H9 (cell line): ENCODE measurements at regions not wholly inside any gene's neighbourhood (a gene's known extent, or its start where the extent isn't known, plus 50 kb on each side); places are given as distances from the start of the nearest gene placed in this dataset.

Source experiments
- DNase-seq: peaks from one replicate; pipeline ENCODE4 v3.0.0-alpha.2; 2017
- H2AFZ ChIP-seq: one replicate; pipeline ENCODE4 v1.6.1; 2013; ENCODE audit warnings: mild to moderate bottlenecking, low read length, control low read depth, moderate library complexity
- H2AK5ac ChIP-seq: 2 replicates; pipeline ENCODE4 v1.6.1; 2013; ENCODE audit warnings: low read length, control low read depth, mixed read lengths; ENCODE audit not compliant: insufficient read length
- H2BK120ac ChIP-seq: one replicate; pipeline ENCODE4 v1.6.1; 2013; ENCODE audit warnings: low read depth, mild to moderate bottlenecking, low read length, control low read depth, inconsistent platforms; ENCODE audit not compliant: poor library complexity, severe bottlenecking
- H2BK12ac ChIP-seq: 2 replicates; pipeline ENCODE4 v1.6.1; 2013; ENCODE audit warnings: low read length, control low read depth, mixed read lengths, low read depth; ENCODE audit not compliant: insufficient read length
- H2BK15ac ChIP-seq: 2 replicates; pipeline ENCODE4 v1.6.1; 2013; ENCODE audit warnings: low read depth, low read length, control low read depth
- H2BK20ac ChIP-seq: one replicate; pipeline ENCODE4 v1.6.1; 2013; ENCODE audit warnings: low read depth, mild to moderate bottlenecking, low read length, control low read depth, inconsistent platforms; ENCODE audit not compliant: poor library complexity, severe bottlenecking
- H2BK5ac ChIP-seq: 2 replicates; pipeline ENCODE4 v1.6.1; 2013; ENCODE audit warnings: low read length, control low read depth, mixed read lengths; ENCODE audit not compliant: insufficient read length
- H3K14ac ChIP-seq: 2 replicates; pipeline ENCODE4 v1.6.1; 2013; ENCODE audit warnings: low read length, control low read depth; ENCODE audit not compliant: insufficient read depth
- H3K18ac ChIP-seq: 2 replicates; pipeline ENCODE4 v1.6.1; 2013; ENCODE audit warnings: low read depth, mild to moderate bottlenecking, mixed read lengths, low read length, control low read depth; ENCODE audit not compliant: insufficient read length
- H3K23ac ChIP-seq: 2 replicates; pipeline ENCODE4 v1.6.1; 2013; ENCODE audit warnings: low read length, control low read depth, mixed read lengths, low read depth; ENCODE audit not compliant: insufficient read length
- H3K23me2 ChIP-seq: 2 replicates; pipeline ENCODE4 v1.6.1; 2013; ENCODE audit warnings: low read depth, mild to moderate bottlenecking, mixed read lengths, low read length, control low read depth; ENCODE audit not compliant: insufficient read length, poor library complexity, severe bottlenecking
- H3K27ac ChIP-seq: 2 replicates; pipeline ENCODE4 v1.5.1; 2013; ENCODE audit warnings: low read length, control low read depth, mixed read lengths, low read depth; ENCODE audit not compliant: insufficient read length
- H3K27me3 ChIP-seq: 2 replicates; pipeline ENCODE4 v1.6.1; 2013; ENCODE audit warnings: low read length, control low read depth, inconsistent platforms; ENCODE audit not compliant: insufficient read depth
- H3K4ac ChIP-seq: 2 replicates; pipeline ENCODE4 v1.6.1; 2013; ENCODE audit warnings: low read depth, mild to moderate bottlenecking, control low read depth, inconsistent platforms, low read length, moderate library complexity
- H3K4me1 ChIP-seq: 2 replicates; pipeline ENCODE4 v1.6.1; 2013; ENCODE audit warnings: low read length, control low read depth, inconsistent platforms; ENCODE audit not compliant: insufficient read depth
- H3K4me2 ChIP-seq: 2 replicates; pipeline ENCODE4 v1.6.1; 2013; ENCODE audit warnings: low read length, control low read depth, mixed read lengths; ENCODE audit not compliant: insufficient read length, insufficient read depth
- H3K56ac ChIP-seq: 2 replicates; pipeline ENCODE4 v1.6.1; 2013; ENCODE audit warnings: low read depth, mild to moderate bottlenecking, mixed read lengths, low read length, control low read depth; ENCODE audit not compliant: insufficient read length
- H3K79me1 ChIP-seq: 2 replicates; pipeline ENCODE4 v1.6.1; 2013; ENCODE audit warnings: low read depth, mild to moderate bottlenecking, moderate library complexity, low read length, control low read depth, inconsistent platforms; ENCODE audit not compliant: insufficient read depth, poor library complexity, severe bottlenecking
- H3K79me2 ChIP-seq: 2 replicates; pipeline ENCODE4 v1.6.1; 2013; ENCODE audit warnings: low read length, control low read depth, inconsistent platforms; ENCODE audit not compliant: insufficient read depth
- H3K9ac ChIP-seq: 2 replicates; pipeline ENCODE4 v1.6.1; 2013; ENCODE audit warnings: low read length, control low read depth, mixed read lengths; ENCODE audit not compliant: insufficient read length; ENCODE audit errors: extremely low read depth
- H3K9me3 ChIP-seq: one replicate; pipeline ENCODE4 v1.6.1; 2013; ENCODE audit warnings: low read depth, low read length, inconsistent platforms; ENCODE audit not compliant: control insufficient read depth
- H3T11ph ChIP-seq: one replicate; pipeline ENCODE4 v1.6.1; 2013; ENCODE audit warnings: mild to moderate bottlenecking, low read length, control low read depth, inconsistent platforms
- H4K20me1 ChIP-seq: one replicate; pipeline ENCODE4 v1.6.1; 2013; ENCODE audit not compliant: control insufficient read depth, insufficient read length, insufficient read depth
- H4K5ac ChIP-seq: 2 replicates; pipeline ENCODE4 v1.6.1; 2013; ENCODE audit warnings: low read depth, mild to moderate bottlenecking, mixed read lengths, low read length, control low read depth; ENCODE audit not compliant: insufficient read length
- H4K8ac ChIP-seq: replicated peaks from 2 replicates; pipeline ENCODE4 v1.6.1; 2013; ENCODE audit warnings: low read length, control low read depth, mixed read lengths, low read depth; ENCODE audit not compliant: insufficient read length
- H4K91ac ChIP-seq: 2 replicates; pipeline ENCODE4 v1.6.1; 2013; ENCODE audit warnings: low read depth, mild to moderate bottlenecking, moderate library complexity, mixed read lengths, low read length, control low read depth; ENCODE audit not compliant: insufficient read length
- H3K27ac Mint-ChIP-seq, 3 experiments: 2 replicates in 2 of 3; 3 replicates in 1 of 3; pipeline ENCODE4 v1.8.0; 2020 to 2021; ENCODE audit warnings: mixed read lengths in 3 of 3, mild to moderate bottlenecking in 1 of 3, moderate library complexity in 1 of 3
- H3K27me3 Mint-ChIP-seq: 2 replicates; pipeline ENCODE4 v1.8.0; 2021; ENCODE audit warnings: low read depth, mild to moderate bottlenecking, moderate library complexity, mixed read lengths
- H3K36me3 Mint-ChIP-seq, 3 experiments: 2 replicates in 2 of 3; 3 replicates in 1 of 3; pipeline ENCODE4 v1.8.0; 2020 to 2021; ENCODE audit warnings: low read depth in 3 of 3, mixed read lengths in 3 of 3; ENCODE audit not compliant: insufficient read depth in 1 of 3
- H3K4me1 Mint-ChIP-seq, 2 experiments: 2 replicates each; pipeline ENCODE4 v1.8.0; 2020; ENCODE audit warnings: mixed read lengths in 2 of 2
- H3K4me3 Mint-ChIP-seq, 2 experiments: 2 replicates in 1 of 2; 3 replicates in 1 of 2; pipeline ENCODE4 v1.8.0; 2020 to 2021; ENCODE audit warnings: mild to moderate bottlenecking in 2 of 2, mixed read lengths in 2 of 2, moderate library complexity in 1 of 2
- H3K9me3 Mint-ChIP-seq, 2 experiments: 2 replicates in 1 of 2; 3 replicates in 1 of 2; pipeline ENCODE4 v1.8.0; 2020; ENCODE audit warnings: mild to moderate bottlenecking in 2 of 2, mixed read lengths in 2 of 2, moderate library complexity in 1 of 2
- CTCF ChIP-seq: fragments of 200-600 bp; sonication (generic); conservative IDR thresholded peaks from 3 replicates; pipeline ENCODE4 v1.8.0; 2021; ENCODE audit warnings: antibody characterized with exemption, mild to moderate bottlenecking
- WGBS: extraction: QIAGEN DNeasy Blood & Tissue Kit; methylation state at CpG from one replicate; pipeline ENCODE4 v1.1.7; 2013; ENCODE audit warnings: missing lambda C conversion rate, low lambda C conversion rate, mixed read lengths; ENCODE audit not compliant: insufficient read length; ENCODE audit errors: extremely low coverage; 5-methylcytosine and 5-hydroxymethylcytosine counted together

- H3K56ac ChIP-seq, result no peak overlapping the region
- H3K4me2 ChIP-seq, result no peak overlapping the region
- H2BK5ac ChIP-seq, result no peak overlapping the region
- WGBS, result no CpG with 5 or more reads among the region's 2 CpGs
- H3K9me3 ChIP-seq, result no peaks in the 10 kb centered on the region
- H2AFZ ChIP-seq, result no peak overlapping the region
- H2BK12ac ChIP-seq, result no peak overlapping the region
- peaks cover 4% of the 10 kb centered on the region in 2 experiments; a peak in 3 of 4 replicates for H3K4me1 Mint-ChIP-seq
- no peak overlapping the region for H3K23ac ChIP-seq
- H4K5ac ChIP-seq, result no peak overlapping the region
- no peak overlapping the region for H3K14ac ChIP-seq
- H3K18ac ChIP-seq, result no peak overlapping the region
- H3K79me2 ChIP-seq, result no peaks in the 10 kb centered on the region
- H4K20me1 ChIP-seq, result no peaks in the 10 kb centered on the region
- no peak overlapping the region for H4K91ac ChIP-seq
- H3K9me3 Mint-ChIP-seq, result peaks cover 26 to 27% of the 10 kb centered on the region in 2 experiments
- H2BK120ac ChIP-seq, result no peak overlapping the region
- no peaks in the 10 kb centered on the region for H3K27me3 Mint-ChIP-seq
- no peaks in the 10 kb centered on the region for H3K79me1 ChIP-seq
- H3K4ac ChIP-seq, result no peak overlapping the region
- DNase-seq, result no peak
- no peak for TF ChIP-seq CTCF
- H3K4me1 ChIP-seq, result no peaks in the 10 kb centered on the region
- H2AK5ac ChIP-seq, result no peak overlapping the region
- H3K27me3 ChIP-seq, result no peaks in the 10 kb centered on the region
- no peak overlapping the region for H3K27ac Mint-ChIP-seq
- H3K4me3 Mint-ChIP-seq, result no peak overlapping the region
- peaks cover 10 to 30% (median 27%) of the 10 kb centered on the region in 3 experiments for H3K36me3 Mint-ChIP-seq
- no peak overlapping the region for H3K27ac ChIP-seq
- H3T11ph ChIP-seq, result no peak overlapping the region
- no peak overlapping the region for H3K9ac ChIP-seq
- H2BK15ac ChIP-seq, result no peak overlapping the region
- H4K8ac ChIP-seq, result no peak overlapping the region
- no peak overlapping the region for H2BK20ac ChIP-seq
- H3K23me2 ChIP-seq, result no peaks in the 10 kb centered on the region
These were observed 61.5 kb upstream of the PRR16 start for GRCh38 chr5:120402606-120403005.
